Neuronal stem cell (in vitro differentiated cells): ENCODE measurements at regions not wholly inside any gene's neighbourhood (a gene's known extent, or its start where the extent isn't known, plus 50 kb on each side); places are given as distances from the start of the nearest gene placed in this dataset.
A peak's percentile ranks its signal among the peaks of the same experiment; 100 is the strongest.

Source experiments
- DNase-seq: peaks from one replicate; pipeline ENCODE4 v3.0.0-alpha.2; 2013; ENCODE audit warnings: low spot score
- H2AFZ ChIP-seq: one replicate; pipeline ENCODE4 v1.6.1; 2013; ENCODE audit warnings: mild to moderate bottlenecking, low read length, inconsistent platforms
- H2AK5ac ChIP-seq: 2 replicates; pipeline ENCODE4 v1.6.1; 2013; ENCODE audit warnings: low read depth, mild to moderate bottlenecking, inconsistent platforms, low read length, moderate library complexity, mixed read lengths
- H2BK120ac ChIP-seq: 2 replicates; pipeline ENCODE4 v1.6.1; 2013; ENCODE audit warnings: low read depth, mild to moderate bottlenecking, inconsistent platforms, low read length, moderate library complexity, mixed read lengths
- H2BK12ac ChIP-seq: one replicate; pipeline ENCODE4 v1.6.1; 2013; ENCODE audit warnings: low read length, inconsistent platforms
- H2BK15ac ChIP-seq: 2 replicates; pipeline ENCODE4 v1.6.1; 2013; ENCODE audit warnings: mild to moderate bottlenecking, low read length, inconsistent platforms, mixed read lengths
- H2BK5ac ChIP-seq: one replicate; pipeline ENCODE4 v1.6.1; 2013; ENCODE audit warnings: inconsistent platforms, mild to moderate bottlenecking, low read length, moderate library complexity
- H3K14ac ChIP-seq: one replicate; pipeline ENCODE4 v1.6.1; 2013; ENCODE audit warnings: low read length, inconsistent platforms
- H3K18ac ChIP-seq: 2 replicates; pipeline ENCODE4 v1.6.1; 2013; ENCODE audit warnings: low read length, inconsistent platforms
- H3K23ac ChIP-seq: 2 replicates; pipeline ENCODE4 v1.6.1; 2013; ENCODE audit warnings: low read depth, mild to moderate bottlenecking, mixed read lengths, low read length, inconsistent platforms; ENCODE audit not compliant: poor library complexity
- H3K27ac ChIP-seq: replicated peaks from 3 replicates; pipeline ENCODE4 v1.5.1; 2013; ENCODE audit warnings: low read length, inconsistent platforms
- H3K27me3 ChIP-seq, 3 experiments: 2 replicates each; pipeline ENCODE4 v1.6.1; 2013; ENCODE audit warnings: low read length in 3 of 3, mild to moderate bottlenecking in 2 of 3, inconsistent platforms in 1 of 3, low read depth in 1 of 3, mixed read lengths in 1 of 3, moderate library complexity in 1 of 3; ENCODE audit not compliant: control insufficient read depth in 3 of 3, insufficient read depth in 3 of 3
- H3K36me3 ChIP-seq, 2 donors: replicated peaks in 1 of 2; 2 replicates each; pipeline ENCODE4 v1.6.1; 2013; ENCODE audit warnings: low read length in 2 of 2; ENCODE audit not compliant: control insufficient read depth in 2 of 2, insufficient read depth in 2 of 2
- H3K4ac ChIP-seq: 2 replicates; pipeline ENCODE4 v1.6.1; 2013; ENCODE audit warnings: inconsistent platforms, mild to moderate bottlenecking, low read length, moderate library complexity
- H3K4me1 ChIP-seq, 2 donors: 1 replicate in 1 of 2; 2 replicates in 1 of 2; pipeline ENCODE4 v1.6.1; 2013; ENCODE audit warnings: low read length in 2 of 2, low read depth in 1 of 2; ENCODE audit not compliant: control insufficient read depth in 2 of 2, insufficient read depth in 1 of 2
- H3K4me2 ChIP-seq: one replicate; pipeline ENCODE4 v1.6.1; 2013; ENCODE audit warnings: mild to moderate bottlenecking, low read length, inconsistent platforms; ENCODE audit not compliant: insufficient read depth, poor library complexity, severe bottlenecking
- H3K4me3 ChIP-seq, 2 donors: 2 replicates each; pipeline ENCODE4 v1.5.1; 2013; ENCODE audit warnings: low read length in 2 of 2, mild to moderate bottlenecking in 2 of 2, inconsistent platforms in 1 of 2, moderate library complexity in 1 of 2
- H3K79me1 ChIP-seq: one replicate; pipeline ENCODE4 v1.6.1; 2013; ENCODE audit warnings: low read depth, mild to moderate bottlenecking, inconsistent platforms, low read length, moderate library complexity
- H3K9ac ChIP-seq: one replicate; pipeline ENCODE4 v1.6.1; 2013; ENCODE audit warnings: mild to moderate bottlenecking, low read depth, low read length, inconsistent platforms; ENCODE audit not compliant: poor library complexity
- H3K9me3 ChIP-seq, 2 donors: replicated peaks in 1 of 2; 2 replicates each; pipeline versions ENCODE3 to v1.6.1; 2013; ENCODE audit warnings: low read length in 2 of 2, mild to moderate bottlenecking in 2 of 2, inconsistent platforms in 1 of 2, low read depth in 1 of 2, mixed read lengths in 1 of 2, moderate library complexity in 1 of 2; ENCODE audit not compliant: control insufficient read depth in 2 of 2, insufficient read depth in 1 of 2
- H4K8ac ChIP-seq: one replicate; pipeline ENCODE4 v1.6.1; 2013; ENCODE audit warnings: low read depth, mild to moderate bottlenecking, inconsistent platforms, low read length, moderate library complexity
- H4K91ac ChIP-seq: one replicate; pipeline ENCODE4 v1.6.1; 2013; ENCODE audit warnings: low read length, low read depth, mild to moderate bottlenecking, inconsistent platforms; ENCODE audit not compliant: poor library complexity
- WGBS, 2 donors: extraction: QIAGEN DNeasy Blood & Tissue Kit; methylation state at CpG; one replicate each; pipeline ENCODE4 v1.1.7; 2013; ENCODE audit warnings: missing lambda C conversion rate in 2 of 2, mixed read lengths in 1 of 2; ENCODE audit not compliant: insufficient read length in 2 of 2, insufficient replicate concordance in 1 of 2; ENCODE audit errors: extremely low coverage in 2 of 2; 5-methylcytosine and 5-hydroxymethylcytosine counted together

- Histone ChIP-seq H3K4me3 (no peak overlapping the region), H2BK5ac (no peak overlapping the region), H3K4me2 (no peak overlapping the region), H4K91ac (no peak overlapping the region), H3K79me1 (no peaks in the 10 kb centered on the region), H3K14ac (no peak overlapping the region), H3K23ac (no peak overlapping the region), H2AFZ (no peak overlapping the region), H2BK15ac (no peak overlapping the region), H3K27me3 (peaks cover 0 to 9% (median 0%) of the 10 kb centered on the region in 3 experiments), H3K9ac (no peak overlapping the region), H2AK5ac (no peak overlapping the region), H2BK120ac (no peak overlapping the region), H3K36me3 (no peaks in the 10 kb centered on the region), H3K9me3 (no peaks in the 10 kb centered on the region), H3K18ac (no peak overlapping the region), H3K4me1 (no peaks in the 10 kb centered on the region), H2BK12ac (no peak overlapping the region), H3K27ac (no peak overlapping the region), H3K4ac (no peak overlapping the region), H4K8ac (no peak overlapping the region)
- WGBS, 2 donors = no CpG with 5 or more reads among the region's 8 CpGs
- DNase-seq = no peak
Observed at GRCh38 chr7:155164316-155164715, 94.2 kb downstream of the HTR5A start.

GRCh38 chr7:155166108-155166507 lies 96.0 kb downstream of the HTR5A start:
- Histone ChIP-seq H2BK5ac (no peak overlapping the region), H3K4me1 (no peaks in the 10 kb centered on the region), H3K14ac (no peak overlapping the region), H4K91ac (no peak overlapping the region), H3K23ac (no peak overlapping the region), H3K4me3 (no peak overlapping the region), H3K36me3 (no peaks in the 10 kb centered on the region), H2BK12ac (no peak overlapping the region), H2BK120ac (no peak overlapping the region), H3K27ac (no peak overlapping the region), H3K79me1 (no peaks in the 10 kb centered on the region), H3K4me2 (no peak overlapping the region), H2BK15ac (no peak overlapping the region), H3K9me3 (no peaks in the 10 kb centered on the region), H4K8ac (no peak overlapping the region), H3K4ac (no peak overlapping the region), H3K18ac (no peak overlapping the region), H2AFZ (no peak overlapping the region), H3K27me3 (peaks cover 0 to 9% (median 0%) of the 10 kb centered on the region in 3 experiments), H2AK5ac (no peak overlapping the region), H3K9ac (no peak overlapping the region)
- no CpG with 5 or more reads among the region's 11 CpGs for WGBS, 2 donors
- no peak for DNase-seq

- H3K14ac ChIP-seq = peak overlapping the region; percentile 60
- no peak overlapping the region for H3K4ac ChIP-seq
- H3K4me3 ChIP-seq = no peak overlapping the region
- H2BK120ac ChIP-seq = no peak overlapping the region
- peak overlapping the region; percentile 52 for H2BK15ac ChIP-seq
- no peak overlapping the region for H2BK5ac ChIP-seq
- H3K79me1 ChIP-seq = no peaks in the 10 kb centered on the region
- no peak overlapping the region for H2AK5ac ChIP-seq
- no peak overlapping the region for H3K27ac ChIP-seq
- H4K8ac ChIP-seq = no peak overlapping the region
- no peak overlapping the region for H3K18ac ChIP-seq
- DNase-seq = no peak
- peak overlapping the region; percentile 4 for H2AFZ ChIP-seq
- WGBS, 2 donors = no CpG with 5 or more reads among the region's 28 CpGs
- peak overlapping the region; percentile 60 for H3K9ac ChIP-seq
- no peaks in the 10 kb centered on the region for H3K4me1 ChIP-seq
- no peak overlapping the region for H3K4me2 ChIP-seq
- no peak overlapping the region for H2BK12ac ChIP-seq
- no peak overlapping the region for H4K91ac ChIP-seq
- H3K36me3 ChIP-seq = no peaks in the 10 kb centered on the region
- H3K27me3 ChIP-seq = peaks cover 0 to 9% (median 0%) of the 10 kb centered on the region in 3 experiments
- H3K23ac ChIP-seq = peak overlapping the region; percentile 68
- no peaks in the 10 kb centered on the region for H3K9me3 ChIP-seq
Observed at GRCh38 chr7:155166673-155167370, 96.7 kb downstream of the HTR5A start.

GRCh38 chr7:155167706-155168365 lies 97.7 kb downstream of the HTR5A start:
- Histone ChIP-seq H3K27ac (no peak overlapping the region), H2BK120ac (no peak overlapping the region)
- DNase-seq = no peak

More at GRCh38 chr7:155167706-155168365, 97.7 kb downstream of the HTR5A start:
- Histone ChIP-seq H2BK5ac (no peak overlapping the region), H4K91ac (no peak overlapping the region), H2AFZ (no peak overlapping the region), H3K4ac (no peak overlapping the region), H2BK12ac (no peak overlapping the region), H3K23ac (no peak overlapping the region), H3K14ac (no peak overlapping the region), H3K18ac (no peak overlapping the region), H3K79me1 (no peaks in the 10 kb centered on the region), H3K9ac (peak overlapping the region; percentile 60), H2AK5ac (peak overlapping the region; percentile 16), H3K4me2 (no peak overlapping the region), H4K8ac (no peak overlapping the region), H2BK15ac (no peak overlapping the region), H3K36me3 (no peaks in the 10 kb centered on the region), H3K4me1 (no peaks in the 10 kb centered on the region), H3K4me3 (no peak overlapping the region), H3K9me3 (no peaks in the 10 kb centered on the region), H3K27me3 (peaks cover 0 to 14% (median 0%) of the 10 kb centered on the region in 3 experiments)
- WGBS, 2 donors = no CpG with 5 or more reads among the region's 19 CpGs
